Smooth muscle cell (in vitro differentiated cells): ENCODE measurements at regions not wholly inside any gene's neighbourhood (a gene's known extent, or its start where the extent isn't known, plus 50 kb on each side); places are given as distances from the start of the nearest gene placed in this dataset.

Source experiments
- DNase-seq: peaks from one replicate; lab custom pipeline; 2025; ENCODE audit not compliant: unreplicated experiment; lab: John Stamatoyannopoulos, UW
- H2AFZ ChIP-seq: fragments of 200-600 bp; sonication (generic); 2 replicates; pipeline ENCODE4 v1.6.0; 2016; ENCODE audit warnings: antibody characterized with exemption, low read depth, mild to moderate bottlenecking
- H3F3A ChIP-seq: fragments of 200-600 bp; sonication (generic); 2 replicates; pipeline ENCODE4 v1.6.0; 2017; ENCODE audit warnings: antibody characterized with exemption, low read depth
- H3K27ac ChIP-seq: fragments of 200-600 bp; sonication (generic); 2 replicates; pipeline ENCODE4 v1.5.1; 2016; ENCODE audit warnings: low read depth, mild to moderate bottlenecking
- H3K27me3 ChIP-seq: fragments of 200-600 bp; sonication (generic); 2 replicates; pipeline ENCODE4 v1.6.1; 2016; ENCODE audit warnings: low read depth, mild to moderate bottlenecking
- H3K36me3 ChIP-seq: fragments of 200-600 bp; sonication (generic); 2 replicates; pipeline ENCODE4 v1.5.1; 2016; ENCODE audit warnings: low read depth
- H3K4me1 ChIP-seq: fragments of 200-600 bp; sonication (generic); 2 replicates; pipeline ENCODE4 v1.5.1; 2016; ENCODE audit warnings: low read depth
- H3K4me2 ChIP-seq: fragments of 200-600 bp; sonication (generic); 2 replicates; pipeline ENCODE4 v1.6.0; 2016; ENCODE audit warnings: mild to moderate bottlenecking
- H3K4me3 ChIP-seq: fragments of 200-600 bp; sonication (generic); 2 replicates; pipeline ENCODE4 v1.5.1; 2016; ENCODE audit warnings: mild to moderate bottlenecking
- H3K79me2 ChIP-seq: fragments of 200-600 bp; sonication (generic); 2 replicates; pipeline ENCODE4 v1.6.0; 2016; ENCODE audit warnings: low read depth, mild to moderate bottlenecking
- H3K9ac ChIP-seq: fragments of 200-600 bp; sonication (generic); 2 replicates; pipeline ENCODE4 v1.6.0; 2016; ENCODE audit warnings: low read depth
- H3K9me3 ChIP-seq: fragments of 200-600 bp; sonication (generic); replicated peaks from 2 replicates; pipeline ENCODE4 v1.5.1; 2016; ENCODE audit warnings: low read depth
- H4K20me1 ChIP-seq: fragments of 200-600 bp; sonication (generic); 2 replicates; pipeline ENCODE4 v1.6.0; 2016; ENCODE audit warnings: low read depth
- WGBS: methylation state at CpG from one replicate; pipeline ENCODE4 v1.1.7; 2016; ENCODE audit warnings: low lambda C conversion rate; 5-methylcytosine and 5-hydroxymethylcytosine counted together
- TF ChIP-seq, protein P1 (sequence below): fragments of 200-600 bp; sonication (generic); IDR thresholded peaks from 2 replicates; pipeline ENCODE4 v1.5.1; 2017; ENCODE audit warnings: borderline replicate concordance, mild to moderate bottlenecking, antibody characterized with exemption; ENCODE audit not compliant: insufficient read depth, poor library complexity, severe bottlenecking

DNA sequence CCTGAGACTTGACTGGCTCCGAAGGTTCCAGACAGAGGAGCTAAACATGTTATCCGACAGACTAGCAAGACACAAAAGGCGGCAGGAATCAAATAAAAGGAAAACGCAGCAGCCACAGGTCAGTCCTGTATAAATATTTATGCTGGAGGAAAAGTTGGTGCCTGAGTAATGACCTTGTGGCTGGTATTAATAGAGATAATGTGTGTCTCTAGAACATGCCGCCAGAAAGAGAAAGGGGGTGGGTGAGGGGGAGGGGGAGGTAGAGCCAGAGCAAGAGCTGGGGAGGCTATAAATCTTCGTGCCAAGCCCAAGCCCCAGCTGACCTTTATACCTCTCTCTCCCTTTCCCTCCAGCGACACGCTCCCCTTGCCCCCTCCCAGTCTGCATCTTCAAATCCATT, 590.4 kb downstream of the MED13L start:
- Histone ChIP-seq H3K9ac (no peak overlapping the region), H3K4me3 (no peak overlapping the region), H2AFZ (no peak overlapping the region), H3K27ac (no peak overlapping the region), H3K4me2 (peak overlapping the region; percentile 22), H3K9me3 (no peaks in the 10 kb centered on the region), H3F3A (no peaks in the 10 kb centered on the region), H3K79me2 (no peaks in the 10 kb centered on the region), H3K4me1 (peaks cover 4% of the 10 kb centered on the region), H4K20me1 (no peaks in the 10 kb centered on the region), H3K27me3 (no peaks in the 10 kb centered on the region), H3K36me3 (no peaks in the 10 kb centered on the region)
- WGBS, result 30% methylated on average over 7 of the region's 8 CpGs
- no peak for DNase-seq
- TF ChIP-seq, protein P1, sequence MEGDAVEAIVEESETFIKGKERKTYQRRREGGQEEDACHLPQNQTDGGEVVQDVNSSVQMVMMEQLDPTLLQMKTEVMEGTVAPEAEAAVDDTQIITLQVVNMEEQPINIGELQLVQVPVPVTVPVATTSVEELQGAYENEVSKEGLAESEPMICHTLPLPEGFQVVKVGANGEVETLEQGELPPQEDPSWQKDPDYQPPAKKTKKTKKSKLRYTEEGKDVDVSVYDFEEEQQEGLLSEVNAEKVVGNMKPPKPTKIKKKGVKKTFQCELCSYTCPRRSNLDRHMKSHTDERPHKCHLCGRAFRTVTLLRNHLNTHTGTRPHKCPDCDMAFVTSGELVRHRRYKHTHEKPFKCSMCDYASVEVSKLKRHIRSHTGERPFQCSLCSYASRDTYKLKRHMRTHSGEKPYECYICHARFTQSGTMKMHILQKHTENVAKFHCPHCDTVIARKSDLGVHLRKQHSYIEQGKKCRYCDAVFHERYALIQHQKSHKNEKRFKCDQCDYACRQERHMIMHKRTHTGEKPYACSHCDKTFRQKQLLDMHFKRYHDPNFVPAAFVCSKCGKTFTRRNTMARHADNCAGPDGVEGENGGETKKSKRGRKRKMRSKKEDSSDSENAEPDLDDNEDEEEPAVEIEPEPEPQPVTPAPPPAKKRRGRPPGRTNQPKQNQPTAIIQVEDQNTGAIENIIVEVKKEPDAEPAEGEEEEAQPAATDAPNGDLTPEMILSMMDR, result no peak

DNA sequence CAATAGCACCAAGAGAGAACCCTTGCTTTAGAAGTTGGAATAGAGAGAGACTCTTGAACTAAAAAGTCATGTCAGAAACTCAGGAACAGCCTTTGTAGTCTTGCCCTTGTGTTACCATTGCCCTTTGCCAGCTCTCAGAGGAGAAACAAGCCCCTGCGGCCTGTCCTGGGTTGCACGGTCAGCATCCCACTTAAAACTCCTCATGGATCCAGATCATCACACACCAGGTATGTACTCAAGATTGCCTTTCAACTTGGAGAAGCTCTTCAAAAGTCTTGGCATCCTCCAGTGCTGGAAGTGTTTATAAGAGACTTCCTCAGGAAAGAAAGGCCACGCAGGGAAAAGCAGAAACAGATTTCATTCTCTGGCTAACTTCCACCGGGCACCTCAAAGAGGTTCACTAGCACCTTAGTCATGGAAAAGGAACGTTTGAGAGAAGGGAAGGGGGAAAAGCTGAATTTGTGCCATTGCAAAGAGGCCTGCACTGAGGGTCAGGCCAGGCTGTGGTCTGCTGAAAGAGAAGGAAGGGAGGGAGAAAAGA, 594.2 kb downstream of the MED13L start:
- no peak overlapping the region for H3K4me3 ChIP-seq
- WGBS, result 88% methylated on average over 5 of the region's 5 CpGs
- no peak for DNase-seq
- TF ChIP-seq, protein P1, result no peak
- no peaks in the 10 kb centered on the region for H3K27me3 ChIP-seq
- H4K20me1 ChIP-seq, result no peaks in the 10 kb centered on the region
- H3K79me2 ChIP-seq, result no peaks in the 10 kb centered on the region
- no peaks in the 10 kb centered on the region for H3K9me3 ChIP-seq
- H3K4me2 ChIP-seq, result no peak overlapping the region
- H2AFZ ChIP-seq, result no peak overlapping the region
- peaks cover 4% of the 10 kb centered on the region for H3K4me1 ChIP-seq
- no peaks in the 10 kb centered on the region for H3K36me3 ChIP-seq
- no peak overlapping the region for H3K27ac ChIP-seq
- no peaks in the 10 kb centered on the region for H3F3A ChIP-seq
- H3K9ac ChIP-seq, result no peak overlapping the region

DNA sequence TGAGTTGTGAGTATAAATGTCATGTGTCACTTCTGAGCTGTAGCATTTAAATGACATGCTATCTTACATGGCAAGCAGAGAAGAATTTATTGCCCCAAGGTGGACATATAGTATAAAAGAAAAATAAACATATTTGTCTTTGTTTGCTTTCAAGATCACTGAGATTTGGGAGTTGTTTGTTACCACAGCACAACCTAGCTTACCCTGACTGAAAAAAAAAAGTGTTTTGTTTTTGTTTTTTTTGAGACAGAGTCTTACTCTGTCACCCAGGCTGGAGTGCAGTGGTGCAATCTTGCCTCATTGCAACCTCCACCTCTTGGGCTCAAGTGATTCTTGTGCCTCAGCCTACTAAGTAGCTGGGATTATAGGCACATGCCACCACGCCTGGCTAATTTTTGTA, 596.5 kb downstream of the MED13L start:
- Histone ChIP-seq H3K9me3 (no peaks in the 10 kb centered on the region), H4K20me1 (no peaks in the 10 kb centered on the region), H3K36me3 (no peaks in the 10 kb centered on the region), H3K27me3 (no peaks in the 10 kb centered on the region), H3K27ac (no peak overlapping the region), H3K4me1 (no peaks in the 10 kb centered on the region), H3K4me2 (no peak overlapping the region), H3K4me3 (no peak overlapping the region), H3F3A (no peaks in the 10 kb centered on the region), H3K79me2 (no peaks in the 10 kb centered on the region), H2AFZ (no peak overlapping the region), H3K9ac (no peak overlapping the region)
- WGBS, result 95% methylated on average over 1 of the region's 1 CpG
- no peak for DNase-seq
- TF ChIP-seq, protein P1, result no peak

DNA sequence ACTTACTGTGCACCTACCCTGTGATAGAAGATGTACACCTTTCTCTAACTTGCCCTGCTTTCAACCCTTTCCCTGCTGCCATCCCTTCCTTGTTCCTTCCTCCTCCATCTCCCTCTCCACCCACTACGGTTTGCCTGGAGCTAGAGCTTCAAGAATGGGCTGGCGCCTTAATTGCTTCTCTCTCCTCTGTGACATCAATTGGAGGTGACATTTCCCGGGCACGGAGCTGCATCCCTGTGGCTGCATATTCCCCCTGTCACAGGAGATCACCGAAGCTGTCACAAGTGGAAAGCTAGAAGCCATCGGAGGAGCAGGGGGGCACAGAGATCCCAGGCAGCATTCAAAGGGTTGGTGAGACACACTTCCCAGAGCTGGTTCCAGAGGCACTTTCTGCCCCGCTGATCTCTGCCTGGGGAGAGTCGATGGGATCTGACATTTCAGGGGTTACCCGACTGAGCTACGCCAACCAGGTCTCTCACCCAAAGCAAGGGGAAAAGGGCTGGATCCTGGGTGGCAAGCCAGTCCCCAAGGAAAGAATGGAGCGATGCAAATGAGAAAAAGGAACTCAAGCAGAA, 604.9 kb downstream of the MED13L start:
- no peaks in the 10 kb centered on the region for H4K20me1 ChIP-seq
- TF ChIP-seq, protein P1, result no peak
- no peaks in the 10 kb centered on the region for H3K79me2 ChIP-seq
- no peak for DNase-seq
- WGBS, result 94% methylated on average over 11 of the region's 11 CpGs
- H3K4me3 ChIP-seq, result no peak overlapping the region
- H3K27ac ChIP-seq, result no peak overlapping the region
- H3K4me2 ChIP-seq, result no peak overlapping the region
- no peak overlapping the region for H3K9ac ChIP-seq
- H3K4me1 ChIP-seq, result peaks cover under 1% of the 10 kb centered on the region
- H3K9me3 ChIP-seq, result no peaks in the 10 kb centered on the region
- no peaks in the 10 kb centered on the region for H3K36me3 ChIP-seq
- H2AFZ ChIP-seq, result no peak overlapping the region
- H3K27me3 ChIP-seq, result peaks cover 4% of the 10 kb centered on the region
- H3F3A ChIP-seq, result no peaks in the 10 kb centered on the region
